Stimulated activated CD4-positive, alpha-beta T cell treated with anti-CD3 and anti-CD28 coated beads, Interleukin-15, amount 100 ng/mL, for 1 hour (primary cell): ENCODE measurements at regions not wholly inside any gene's neighbourhood (a gene's known extent, or its start where the extent isn't known, plus 50 kb on each side); places are given as distances from the start of the nearest gene placed in this dataset.
"Not testable (repeated sequence)": the region's sequence is repeated elsewhere in the genome, so short reads cannot be mapped to it uniquely, and the experiment has no call there.

Experiments
- DNase-seq, 2 donors: peaks; one replicate each; pipeline ENCODE4 v3.0.0-alpha.2; 2020; ENCODE audit warnings: low read depth in 1 of 2, low spot score in 1 of 2

DNA sequence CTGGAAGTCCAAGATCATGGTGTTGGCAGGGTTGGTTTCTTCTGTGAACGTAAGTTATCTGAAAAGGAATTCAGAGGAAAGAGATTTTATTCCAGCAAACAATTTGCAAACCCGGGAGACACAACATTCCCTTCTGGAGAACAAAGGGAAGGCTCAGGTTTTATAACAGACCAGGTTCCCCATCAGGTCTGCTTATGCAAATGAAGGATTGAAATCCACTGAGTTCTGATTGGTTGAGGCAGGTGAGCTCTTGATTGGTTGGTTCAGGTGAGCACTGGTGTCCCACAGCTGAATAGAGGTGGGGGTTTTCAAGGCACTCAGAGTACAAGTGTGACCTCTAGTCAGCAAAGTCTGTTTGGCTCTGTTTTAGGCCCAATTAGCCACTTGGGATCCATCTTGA lies 1306.8 kb downstream of the TBC1D22A start:
- DNase-seq = no peak

DNA sequence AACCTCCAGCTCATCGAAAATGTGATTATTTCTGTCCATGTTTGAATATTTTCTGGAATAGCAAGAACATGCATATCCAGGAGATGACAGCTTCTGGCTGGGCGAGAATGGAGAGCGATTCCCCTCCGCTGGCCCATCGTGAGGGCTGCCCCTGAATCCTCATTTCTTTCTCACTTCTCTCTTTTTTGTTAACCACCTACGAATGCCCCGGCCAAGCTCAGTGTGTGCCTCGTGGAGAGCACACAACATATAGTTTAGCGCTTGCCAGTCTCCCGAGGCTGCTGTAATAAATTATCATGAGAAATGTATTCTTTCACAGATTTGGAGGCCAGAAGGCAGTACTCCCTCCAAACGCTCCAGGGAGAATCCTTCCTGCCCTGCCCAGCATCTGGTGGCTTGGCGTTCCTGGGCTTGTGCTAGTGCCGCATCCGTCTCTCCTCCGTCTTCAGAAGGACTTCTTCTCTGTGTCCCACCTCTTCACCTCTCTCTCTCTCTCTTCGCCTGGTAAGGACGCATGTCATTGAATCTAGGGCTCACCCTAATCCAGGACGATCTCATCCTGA lies 1306.0 kb downstream of the TBC1D22A start:
- DNase-seq = no peak

DNA sequence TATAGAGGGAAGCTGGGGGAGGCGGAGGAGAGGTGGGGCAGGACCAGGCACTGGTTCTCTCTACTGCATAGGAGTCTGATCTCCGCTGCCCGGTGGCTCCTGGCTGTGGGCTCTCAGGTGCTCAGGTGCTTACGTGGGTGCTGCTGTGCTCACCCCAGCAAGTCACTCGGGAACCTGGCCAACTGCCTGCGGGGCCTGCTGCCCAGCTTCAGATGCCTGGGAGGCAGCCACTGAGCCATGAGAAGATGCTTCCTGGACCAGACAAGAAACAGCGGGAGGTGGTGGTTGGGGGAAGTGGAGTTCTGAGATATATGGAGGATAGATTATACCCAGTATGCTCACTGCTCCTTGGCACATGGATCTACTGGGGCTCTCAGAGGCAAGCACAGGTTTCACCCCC lies 1303.4 kb downstream of the TBC1D22A start:
- no peak for DNase-seq

GRCh38 chr22:48061726-48062125 lies 1299.3 kb downstream of the TBC1D22A start:
- DNase-seq = no peak

GRCh38 chr22:48060266-48060665 lies 1297.8 kb downstream of the TBC1D22A start:
- DNase-seq = no peak

- DNase-seq = not testable (repeated sequence)
Measured at GRCh38 chr22:48059521-48059920, 1297.1 kb downstream of the TBC1D22A start.

DNA sequence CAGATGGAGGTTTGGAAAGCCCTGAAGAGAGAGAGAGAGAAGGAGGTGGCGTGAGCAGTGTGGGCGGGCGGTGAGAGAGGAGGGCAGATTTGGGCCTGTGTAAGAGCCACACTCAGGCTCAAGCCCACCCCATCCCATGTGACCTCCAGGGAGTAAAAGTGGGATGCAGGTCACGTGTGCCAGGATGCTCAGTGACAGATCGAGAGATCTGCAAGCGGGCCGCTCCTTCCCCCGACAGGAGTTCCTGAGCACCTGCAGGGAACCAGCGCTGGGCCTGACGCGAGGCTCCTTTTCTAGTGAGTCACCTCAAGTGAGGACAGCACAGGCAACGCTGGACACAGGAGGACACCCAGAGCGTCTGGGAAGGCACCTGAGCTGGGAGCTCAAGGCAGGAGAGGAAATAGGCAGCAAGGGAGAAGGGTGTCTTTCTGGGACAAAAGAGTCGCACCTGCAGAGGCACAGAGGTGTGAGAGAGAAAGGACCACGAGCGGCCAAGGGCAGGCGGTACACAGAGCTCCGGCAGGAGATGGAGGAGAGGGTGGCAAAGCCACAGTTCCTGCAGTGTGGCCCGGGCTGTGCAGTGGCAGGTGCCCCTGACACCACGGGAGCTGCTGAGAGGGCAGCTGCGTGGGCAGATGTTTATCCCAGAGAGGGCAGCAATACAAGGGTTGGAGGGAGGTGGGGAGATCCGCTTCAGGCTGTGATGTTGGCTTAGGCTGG lies 1294.8 kb downstream of the TBC1D22A start:
- DNase-seq = no peak

DNA sequence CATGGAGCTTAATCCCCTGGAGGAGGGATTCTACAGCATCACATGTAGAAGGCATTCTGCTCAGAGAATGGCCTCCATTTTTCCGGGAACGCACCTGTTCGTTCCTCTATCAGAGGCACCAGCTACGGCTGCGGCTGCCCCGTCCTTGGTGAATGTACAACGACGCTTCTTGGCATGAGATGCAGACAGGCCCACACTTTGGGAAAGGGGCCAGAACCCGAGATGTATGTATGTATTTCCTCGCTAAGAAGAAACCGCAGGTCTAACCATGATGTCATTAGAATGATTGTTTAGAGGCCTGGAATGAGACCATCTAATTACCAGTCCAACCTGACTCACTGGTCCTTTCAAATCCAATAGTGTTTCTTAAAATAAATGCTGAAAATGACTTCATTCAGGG lies 1293.4 kb downstream of the TBC1D22A start:
- no peak for DNase-seq

DNA sequence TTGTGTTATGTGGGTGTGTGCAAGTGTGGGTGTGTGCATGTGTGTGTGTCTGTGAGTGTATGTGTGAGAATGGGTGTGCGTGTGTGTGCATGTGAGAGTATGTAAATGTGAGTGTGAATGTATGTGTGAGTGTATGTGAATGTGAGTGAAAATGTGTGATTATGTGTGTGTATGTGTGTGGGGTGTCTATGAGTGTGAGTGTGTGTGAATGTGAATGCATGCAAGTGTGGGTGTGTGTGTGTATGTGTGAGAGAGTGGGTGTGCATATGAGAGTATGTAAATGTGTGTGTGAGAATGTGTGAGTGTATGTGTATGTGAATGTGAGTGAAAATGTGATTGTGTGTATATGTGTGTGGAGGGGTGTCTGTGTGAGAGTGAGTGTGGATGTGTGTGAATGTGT lies 1292.7 kb downstream of the TBC1D22A start:
- DNase-seq = no peak

DNA sequence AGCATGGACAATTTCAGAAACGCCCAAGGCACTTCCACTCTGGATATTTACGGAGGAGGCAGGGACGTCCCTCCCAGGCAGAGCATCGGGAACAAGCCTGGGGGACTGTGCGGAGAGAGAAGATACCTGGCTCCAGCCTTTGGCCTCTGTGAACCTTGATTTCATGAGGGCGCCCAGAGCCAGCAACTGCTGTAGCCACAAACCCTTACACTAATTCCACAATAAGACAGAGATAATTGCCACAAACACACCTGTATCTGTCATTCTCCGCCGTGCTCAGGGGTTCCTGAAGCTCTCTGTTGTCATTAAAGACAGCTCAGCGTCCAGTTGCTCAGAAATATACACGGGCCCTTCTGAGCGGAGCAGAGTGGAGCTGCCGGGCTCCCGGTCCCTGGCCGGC lies 1292.1 kb downstream of the TBC1D22A start:
- no peak for DNase-seq

DNA sequence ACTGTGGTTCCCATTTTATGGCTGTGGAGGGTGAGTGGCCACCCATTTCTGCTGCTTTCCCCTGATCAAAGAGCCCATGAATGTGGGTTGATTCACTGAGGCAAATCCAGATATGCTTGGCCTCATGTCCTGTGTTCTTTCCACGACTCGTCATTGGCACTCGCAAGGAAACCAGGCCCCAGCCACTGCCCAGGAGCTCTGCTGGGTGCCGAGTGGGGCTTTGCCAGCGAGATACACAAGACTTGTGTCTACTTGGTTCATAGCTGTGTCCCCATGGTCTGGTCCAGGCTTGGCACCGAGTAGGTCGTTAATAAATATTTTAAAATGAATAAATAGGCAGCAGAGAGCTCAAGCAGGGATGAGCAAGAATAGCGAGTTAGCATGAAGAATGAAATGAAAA lies 1291.5 kb downstream of the TBC1D22A start:
- no peak for DNase-seq

GRCh38 chr22:48053486-48053885 lies 1291.0 kb downstream of the TBC1D22A start:
- no peak for DNase-seq

DNA sequence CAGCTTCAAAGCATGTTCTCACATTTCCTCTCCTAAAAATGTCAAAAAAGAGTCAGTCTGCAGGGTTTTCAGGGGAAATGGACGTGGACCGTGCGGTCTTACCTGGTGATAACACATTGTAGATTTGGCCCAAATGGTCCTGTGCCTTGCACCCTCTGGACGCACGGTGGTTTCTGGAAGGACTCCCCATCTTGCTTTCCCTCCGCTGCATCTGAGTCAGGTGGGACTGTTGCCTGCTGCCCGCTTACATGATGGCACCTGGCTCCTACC lies 1290.1 kb downstream of the TBC1D22A start:
- DNase-seq = no peak

GRCh38 chr22:48051796-48052620 lies 1289.6 kb downstream of the TBC1D22A start:
- no peak for DNase-seq

- DNase-seq = no peak
Measured at GRCh38 chr22:48050836-48051235, 1288.4 kb downstream of the TBC1D22A start.

DNA sequence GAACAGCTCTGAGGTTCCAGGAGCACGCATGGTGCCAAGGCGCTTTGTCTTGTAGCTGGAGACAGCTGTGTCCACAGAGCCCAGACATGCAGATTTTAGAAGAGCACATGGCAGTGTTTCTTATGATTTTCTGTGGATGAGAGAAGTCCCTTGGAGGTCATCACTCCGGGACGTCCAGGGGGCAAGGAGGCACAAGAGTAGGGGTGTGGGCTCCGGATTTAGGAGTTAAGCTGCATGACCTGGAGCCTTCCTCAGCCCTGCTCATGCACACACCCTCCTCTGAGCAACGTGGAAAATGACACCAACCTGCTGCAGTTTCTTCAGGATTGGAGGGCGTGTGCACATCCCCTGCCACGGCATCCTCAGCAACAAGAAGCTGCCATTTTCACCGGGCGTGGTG lies 1286.7 kb downstream of the TBC1D22A start:
- no peak for DNase-seq

DNA sequence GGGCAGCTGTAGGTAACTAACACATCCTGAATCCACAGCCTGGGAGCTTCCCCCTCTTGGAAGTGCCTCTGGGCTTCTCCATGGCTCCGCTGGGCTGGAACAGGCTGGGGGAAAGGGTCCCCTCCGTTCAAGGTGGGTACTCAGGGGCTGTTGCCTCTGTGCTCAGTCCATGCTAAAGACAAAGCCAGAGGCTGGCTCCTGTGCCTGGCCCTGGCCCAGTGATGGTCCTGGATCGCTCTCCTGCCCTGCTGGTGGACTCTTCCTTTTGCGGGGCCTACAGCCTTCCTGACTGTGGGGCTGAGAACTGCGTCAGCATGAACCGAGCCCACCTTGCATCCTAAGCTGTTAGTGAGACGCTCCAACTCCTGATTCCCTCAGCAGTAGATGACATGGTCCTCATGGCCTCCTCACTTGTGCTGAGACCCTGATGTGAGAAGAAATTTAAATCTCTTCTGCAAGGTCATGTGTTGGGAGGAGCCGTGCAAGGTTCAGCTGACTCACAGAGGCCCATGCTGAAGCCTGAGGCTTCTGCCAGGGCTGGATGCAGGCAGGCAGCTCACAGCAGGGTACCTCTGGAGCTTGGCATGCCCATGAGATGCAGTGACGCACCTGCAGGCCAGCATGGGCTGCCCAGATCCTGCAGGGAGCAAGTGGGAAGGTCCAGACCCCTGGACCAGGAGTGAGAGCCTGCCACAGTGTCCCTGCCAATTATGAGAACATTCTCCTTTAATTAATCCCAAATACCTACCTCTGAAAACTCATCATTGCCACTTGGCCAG lies 1285.5 kb downstream of the TBC1D22A start:
- DNase-seq = no peak

DNA sequence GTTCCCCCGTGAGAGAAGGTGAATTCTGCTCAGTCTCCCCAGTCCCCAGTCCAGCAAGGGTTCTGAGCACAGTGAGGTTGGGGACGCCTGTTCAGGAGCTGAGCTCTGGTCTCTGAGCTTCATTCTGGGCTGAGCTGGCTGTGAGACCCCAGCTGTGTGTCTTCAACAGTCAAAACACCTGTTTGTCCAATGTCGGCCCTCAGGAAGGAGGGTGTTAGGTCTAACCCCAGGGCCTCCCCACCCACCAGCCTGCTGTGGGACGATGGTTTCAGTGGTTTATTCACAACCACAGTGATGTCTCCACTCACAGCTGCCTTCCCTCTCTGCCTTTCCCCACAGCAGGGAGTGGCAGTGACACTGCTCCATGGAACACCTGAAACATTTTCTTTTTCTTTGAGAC lies 1282.9 kb downstream of the TBC1D22A start:
- DNase-seq = no peak

DNA sequence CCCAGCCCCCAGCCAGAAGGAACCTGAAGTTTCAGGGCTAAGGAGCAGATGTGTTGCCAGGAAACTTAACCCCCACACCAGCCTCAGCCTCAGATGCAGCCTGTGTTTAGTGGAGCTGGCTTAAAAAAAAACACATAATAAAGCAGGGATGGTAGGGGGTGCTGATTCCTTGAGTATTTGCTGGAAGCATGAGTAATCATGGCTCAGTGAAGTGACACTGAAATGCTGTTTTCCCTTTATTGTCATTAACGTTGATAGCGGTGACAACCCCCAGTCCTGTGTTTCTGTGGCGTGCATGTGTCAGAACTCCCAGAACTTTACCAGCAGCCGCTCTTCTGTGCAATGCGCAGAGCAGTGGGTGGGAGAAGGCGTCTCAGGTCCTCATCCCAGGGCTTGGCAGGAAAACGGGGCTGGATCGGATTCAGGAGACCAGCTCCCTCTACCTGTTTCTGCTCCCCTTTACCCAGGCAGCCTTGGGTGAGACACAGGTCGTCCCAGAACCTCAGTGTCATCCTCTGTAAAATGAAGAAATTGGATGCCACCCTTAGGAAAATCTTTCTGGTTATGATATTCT lies 1282.1 kb downstream of the TBC1D22A start:
- DNase-seq = no peak

DNA sequence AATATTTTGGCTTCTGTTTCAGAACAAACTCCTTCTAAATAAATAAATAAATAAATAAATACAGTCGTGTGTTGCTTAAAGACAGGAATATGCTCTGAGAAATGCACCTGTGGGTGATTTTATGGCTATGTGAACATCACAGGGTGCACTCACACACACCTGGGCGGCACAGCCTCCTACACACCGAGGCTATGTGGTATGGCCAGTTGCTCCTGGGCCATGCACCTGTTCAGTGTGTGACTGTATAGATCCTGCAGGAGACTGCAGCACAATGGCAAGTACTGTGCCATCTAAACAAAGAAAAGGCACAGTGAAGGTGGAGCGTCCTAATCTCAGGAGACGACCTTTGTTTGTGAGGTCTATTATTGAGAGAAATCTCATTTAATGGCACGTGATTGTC lies 1281.1 kb downstream of the TBC1D22A start:
- no peak for DNase-seq

GRCh38 chr22:48042621-48043395 lies 1280.4 kb downstream of the TBC1D22A start:
- DNase-seq = no peak
